ENCODE measurements at regions not wholly inside any gene's neighbourhood (a gene's known extent, or its start where the extent isn't known, plus 50 kb on each side); places are given as distances from the start of the nearest gene placed in this dataset.
"Not testable (repeated sequence)": the region's sequence is repeated elsewhere in the genome, so short reads cannot be mapped to it uniquely, and the experiment has no call there.

DNA sequence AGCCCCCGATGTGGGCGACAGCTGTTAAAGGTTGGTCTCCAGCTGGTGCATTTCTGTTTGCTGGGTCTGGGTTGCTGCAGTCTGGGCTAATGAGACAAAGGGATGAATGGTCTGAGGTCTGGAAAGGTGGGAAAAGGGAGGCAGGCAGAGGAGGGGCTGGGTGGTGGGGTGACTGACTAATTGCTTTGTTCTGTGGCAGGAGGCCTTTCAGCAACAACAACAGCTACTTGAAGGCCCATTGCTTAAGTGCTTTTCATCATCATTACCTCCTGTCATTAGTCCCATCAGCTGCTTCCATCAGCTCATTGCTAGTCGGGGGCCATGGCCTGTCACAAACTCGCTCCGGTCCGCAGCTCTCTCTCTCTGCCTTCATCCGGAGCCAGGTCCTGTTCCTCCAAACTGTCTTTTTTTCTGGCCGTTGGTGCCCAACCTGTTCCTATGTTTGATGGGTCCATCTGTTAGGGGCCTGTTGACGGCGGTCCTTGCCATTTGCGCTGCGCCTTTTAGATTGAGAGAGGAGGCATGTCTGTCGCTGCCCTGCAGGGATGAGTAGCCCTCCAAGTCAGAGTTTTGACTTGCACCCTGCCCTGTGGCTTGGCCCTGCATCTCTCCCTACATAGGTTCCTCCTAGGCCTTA lies 105.6 kb upstream of the PLXNA2 start:
- no peak for DNase-seq

GRCh38 chr1:208350815-208351214 lies 106.6 kb upstream of the PLXNA2 start:
- no peak for DNase-seq

- no peak for DNase-seq
Measured at GRCh38 chr1:208351838-208352237, 107.7 kb upstream of the PLXNA2 start.

- not testable (repeated sequence) for DNase-seq
Measured at GRCh38 chr1:208353797-208354196, 109.6 kb upstream of the PLXNA2 start.

DNA sequence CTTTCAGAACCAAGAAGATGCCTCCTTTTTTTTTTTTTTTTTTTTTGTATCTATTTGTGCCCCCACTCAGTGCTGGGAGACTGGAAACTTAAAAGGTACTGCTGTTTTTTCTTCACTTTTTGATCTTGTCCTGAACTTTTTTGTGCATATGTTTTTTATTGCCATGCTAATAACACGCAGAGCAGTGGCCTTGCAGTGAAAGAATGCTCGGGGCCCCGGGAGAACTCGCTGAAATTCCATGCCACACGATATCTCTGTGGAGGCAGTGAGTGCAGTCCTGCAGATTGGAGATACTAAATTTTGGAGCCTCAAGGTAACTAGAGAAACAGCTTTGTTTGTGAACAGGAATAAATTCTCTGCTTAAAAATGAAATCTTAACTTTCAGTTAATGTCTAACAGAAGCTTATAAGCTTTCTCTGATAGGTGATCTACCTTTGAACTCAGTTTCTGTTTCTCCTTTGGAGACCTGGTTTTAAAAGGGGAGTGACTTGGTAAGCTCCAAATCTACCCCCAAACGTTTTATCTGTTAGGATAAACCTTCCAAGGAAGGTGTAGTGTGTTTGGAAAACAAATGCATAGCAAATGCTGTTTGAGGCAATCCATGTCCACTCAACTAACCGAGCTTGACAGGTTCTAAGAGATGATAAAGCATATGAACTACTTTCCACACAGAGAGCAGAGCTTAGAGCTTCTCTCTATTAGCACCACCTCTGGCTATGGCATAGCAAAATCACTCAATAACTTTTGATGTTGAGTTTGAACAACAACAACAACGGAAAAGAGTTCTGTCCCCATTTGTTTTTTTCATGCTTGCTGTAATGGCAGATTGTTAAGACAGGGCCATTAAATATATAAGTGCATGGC lies 113.7 kb upstream of the PLXNA2 start:
- no peak for DNase-seq

DNA sequence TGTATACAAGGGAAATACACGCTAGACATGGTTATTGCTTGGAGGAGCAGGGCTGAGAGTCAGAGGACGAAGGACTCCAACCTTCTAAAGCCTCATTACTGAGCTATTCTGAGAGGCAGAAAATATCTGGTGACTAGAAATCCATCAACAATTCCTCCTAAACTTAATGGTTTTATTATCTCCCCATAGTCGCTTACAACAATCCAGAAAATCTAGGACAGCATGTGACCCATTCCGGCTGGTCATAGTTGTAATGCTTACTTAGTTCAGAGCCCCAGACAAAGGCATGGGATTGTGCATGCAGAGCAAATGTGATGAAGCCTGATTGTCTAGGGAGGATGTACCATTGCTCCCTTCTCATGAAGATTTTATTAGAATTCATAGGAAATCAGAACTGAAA lies 114.5 kb upstream of the PLXNA2 start:
- no peak for DNase-seq

- no peak for DNase-seq
Measured at GRCh38 chr1:208362011-208362410, 117.8 kb upstream of the PLXNA2 start.

- no peak for DNase-seq
Measured at GRCh38 chr1:208366559-208366958, 122.4 kb upstream of the PLXNA2 start.

DNA sequence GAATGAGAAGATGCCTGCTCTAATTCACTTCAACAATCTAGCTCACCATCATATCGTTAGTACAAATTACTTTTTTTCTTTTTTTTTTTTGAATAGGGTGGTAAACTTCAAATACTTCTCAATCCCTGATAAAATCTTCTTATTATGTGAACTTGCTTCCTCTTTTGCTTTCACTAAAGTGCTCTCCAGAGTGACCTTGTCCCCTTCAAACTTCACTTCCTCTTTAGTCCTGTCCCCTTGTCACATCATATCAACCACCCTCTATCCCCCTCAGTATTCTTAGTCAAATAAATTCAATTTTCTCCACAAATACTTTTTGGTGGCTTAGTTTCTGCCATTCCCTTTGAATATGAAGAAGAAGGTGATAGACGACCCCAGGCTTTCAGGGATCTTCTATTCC lies 124.9 kb upstream of the PLXNA2 start:
- no peak for DNase-seq

DNA sequence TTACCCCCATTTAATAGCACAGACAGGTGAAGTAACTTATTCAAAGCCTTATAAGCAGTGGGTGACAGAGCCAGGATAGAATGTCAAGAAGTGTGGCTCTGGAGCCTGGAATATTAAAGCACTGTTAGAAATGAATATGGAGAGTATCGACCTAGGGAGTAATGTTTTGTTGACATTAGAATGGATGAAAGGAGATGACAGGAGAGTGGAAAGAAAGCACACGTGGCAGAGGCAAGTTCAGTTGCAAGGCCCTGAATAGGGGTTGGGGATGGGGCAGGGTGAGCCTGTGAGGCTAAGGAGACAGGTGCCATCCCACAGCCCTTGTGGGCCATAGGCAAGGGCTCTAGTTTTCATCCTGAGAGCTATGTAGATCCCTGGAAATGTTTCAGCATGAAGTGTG lies 125.5 kb upstream of the PLXNA2 start:
- no peak for DNase-seq

GRCh38 chr1:208374391-208374941 lies 130.3 kb upstream of the PLXNA2 start:
- peak; percentile 36 for DNase-seq

DNA sequence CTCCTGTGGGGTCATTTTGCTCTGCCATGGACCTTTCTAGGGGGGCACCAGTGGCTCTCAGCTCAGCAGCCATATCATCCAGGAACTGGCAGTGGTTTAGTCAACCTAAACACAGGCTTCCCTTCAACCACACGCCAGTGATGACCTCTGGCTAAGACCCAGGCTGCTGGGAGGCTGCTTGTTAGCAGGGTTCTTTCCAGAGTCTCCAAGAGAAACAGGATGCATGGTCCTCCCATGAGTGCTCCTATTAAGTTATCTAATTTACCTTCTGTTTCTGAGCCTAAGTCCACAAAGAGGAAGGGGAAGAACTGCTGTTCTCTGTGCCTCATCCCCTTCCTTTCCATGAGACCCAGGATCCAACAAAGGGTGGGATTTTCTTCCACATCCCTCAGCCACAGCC lies 137.3 kb upstream of the PLXNA2 start:
- no peak for DNase-seq

GRCh38 chr1:208387908-208388811 lies 144.0 kb upstream of the PLXNA2 start:
- DNase-seq = peak; percentile 6

DNA sequence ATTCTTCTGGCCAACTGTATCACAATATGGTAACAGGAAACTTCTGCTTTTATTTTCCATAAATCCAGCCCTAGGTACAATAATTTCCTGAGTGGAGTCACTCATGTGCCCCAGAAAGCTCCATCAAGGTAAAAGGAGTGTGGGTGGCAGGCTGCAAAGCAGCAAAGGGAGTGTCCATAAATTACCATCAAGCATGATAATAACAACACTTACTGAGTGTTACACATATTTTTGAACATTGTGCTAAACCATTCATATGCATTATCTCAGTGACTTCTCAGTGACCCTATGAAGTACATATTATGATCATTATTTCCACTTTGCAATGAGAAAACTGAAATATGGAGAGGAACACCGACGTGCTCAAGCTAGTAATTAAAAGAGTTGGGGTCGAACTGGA lies 149.2 kb upstream of the PLXNA2 start:
- no peak for DNase-seq

DNA sequence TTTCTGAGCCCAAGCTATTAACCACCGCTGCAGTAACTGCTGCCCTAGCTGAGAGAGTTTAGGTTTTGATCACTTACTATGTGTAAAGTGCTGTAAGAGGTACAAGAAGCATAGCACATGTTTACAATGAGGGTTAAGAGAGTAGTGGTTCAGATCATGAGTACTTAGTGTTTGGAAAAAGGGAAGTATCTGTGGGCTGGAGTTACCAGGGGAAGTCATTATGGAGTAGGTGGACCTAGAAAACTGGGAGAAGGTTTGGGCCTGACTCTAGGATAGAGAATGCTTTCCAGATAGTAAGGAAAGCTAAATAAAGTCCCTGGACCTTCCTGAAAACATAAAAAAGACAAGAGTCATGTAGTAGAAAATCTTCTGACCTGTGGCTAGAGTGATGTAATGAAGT lies 149.6 kb upstream of the PLXNA2 start:
- no peak for DNase-seq

DNA sequence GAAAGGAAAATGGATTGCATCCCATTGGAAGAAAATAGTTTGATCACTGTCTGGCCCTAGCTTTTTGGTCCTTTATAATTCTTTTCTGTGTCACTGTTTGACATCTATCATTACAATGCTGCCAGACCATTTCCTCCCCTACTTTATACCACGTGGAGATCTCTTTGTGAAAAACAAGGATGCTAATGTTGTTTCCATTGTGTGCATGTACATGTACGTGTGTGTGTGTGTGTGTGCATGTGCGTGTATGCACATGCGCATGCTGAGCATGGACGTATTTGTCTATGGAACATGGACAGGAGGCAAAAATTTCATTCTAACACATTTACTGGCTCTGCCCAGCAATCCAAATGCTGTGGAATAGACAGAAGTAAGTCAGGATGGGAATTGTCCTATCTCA lies 153.1 kb upstream of the PLXNA2 start:
- DNase-seq = no peak

DNA sequence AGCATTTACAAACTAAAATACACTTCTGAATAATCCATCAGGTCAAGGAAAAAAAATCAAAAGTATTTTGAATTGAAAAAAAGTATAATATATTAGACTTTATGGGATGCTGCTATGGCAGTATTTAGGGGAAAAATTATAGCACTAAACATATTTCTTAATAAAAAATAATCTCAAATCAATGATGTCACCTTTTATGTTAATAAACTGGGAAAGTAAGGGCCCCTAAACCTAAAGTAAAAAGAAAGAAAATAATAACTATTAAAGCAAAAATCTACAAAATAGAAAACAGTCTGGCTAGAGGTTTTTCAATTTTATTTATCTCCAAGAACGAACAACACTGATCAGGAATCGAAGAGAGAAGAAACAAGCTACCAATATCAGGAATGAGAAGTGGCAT lies 160.8 kb upstream of the PLXNA2 start:
- no peak for DNase-seq

DNA sequence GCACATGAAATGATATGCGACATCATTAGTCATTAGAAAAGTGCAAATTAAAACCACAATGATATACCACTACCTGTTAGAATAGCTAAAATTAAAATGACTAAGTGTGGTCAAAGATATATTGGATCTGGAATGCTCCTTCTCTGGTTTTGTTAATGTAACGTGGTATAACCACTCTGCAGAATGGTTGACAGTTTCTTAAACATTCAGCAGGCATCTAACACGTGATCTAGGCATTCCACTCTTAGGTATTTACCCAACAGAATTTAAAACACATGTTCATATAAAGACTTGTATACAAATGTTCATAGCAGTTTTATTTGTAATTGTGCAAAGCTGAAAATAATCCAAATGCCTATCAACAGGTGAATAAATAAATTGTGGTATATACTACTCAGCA lies 165.0 kb upstream of the PLXNA2 start:
- DNase-seq = peak; percentile 40

- no peak for DNase-seq
Measured at GRCh38 chr1:208410409-208410808, 166.2 kb upstream of the PLXNA2 start.

- no peak for DNase-seq
Measured at GRCh38 chr1:208413006-208413405, 168.8 kb upstream of the PLXNA2 start.

- no peak for DNase-seq
Measured at GRCh38 chr1:208418667-208419066, 174.5 kb upstream of the PLXNA2 start.

- DNase-seq = no peak
Measured at GRCh38 chr1:208419746-208420420, 175.7 kb upstream of the PLXNA2 start.

DNA sequence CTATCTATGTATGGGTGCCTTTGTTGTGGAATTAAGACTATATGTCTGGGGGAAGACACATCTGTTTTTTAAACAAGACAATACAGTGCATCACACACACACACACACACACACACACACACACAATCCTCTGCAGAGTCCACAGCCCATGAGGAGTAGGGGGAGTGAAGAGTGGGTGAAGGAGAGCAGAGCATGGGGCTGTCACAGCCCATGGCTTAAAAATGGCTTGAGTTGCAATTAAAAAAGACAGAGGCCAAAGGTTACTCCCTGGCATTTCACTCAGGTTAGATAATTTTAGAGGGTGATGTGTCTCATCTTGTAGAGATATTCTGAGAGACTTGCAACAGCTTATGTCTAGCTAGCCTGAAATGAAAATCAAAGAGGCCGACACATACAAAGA lies 176.5 kb upstream of the PLXNA2 start:
- DNase-seq = no peak
